Kidney (tissue), 13 donors: ENCODE measurements at regions not wholly inside any gene's neighbourhood (a gene's known extent, or its start where the extent isn't known, plus 50 kb on each side); places are given as distances from the start of the nearest gene placed in this dataset.
A peak's percentile ranks its signal among the peaks of the same experiment; 100 is the strongest.

Source experiments
- DNase-seq, 5 donors: peaks; one replicate each; pipeline ENCODE4 v3.0.0-alpha.2; 2013 to 2020
- FAIRE-seq: peaks from 2 replicates; lab custom pipeline; 2012; peaks lifted over from hg19 to GRCh38; lab: Jason Lieb, UNC
- H3K27ac ChIP-seq, 2 donors: one replicate each; pipeline ENCODE4 v1.7.0; 2013; ENCODE audit warnings: low read depth in 2 of 2, low read length in 2 of 2, inconsistent platforms in 1 of 2
- H3K27me3 ChIP-seq: one replicate; pipeline ENCODE4 v1.7.1; 2013; ENCODE audit warnings: low read length, inconsistent platforms; ENCODE audit not compliant: control insufficient read depth, insufficient read depth
- H3K36me3 ChIP-seq, 3 donors: one replicate each; pipeline versions ENCODE4 v1.7.0 to v1.7.1; 2013; ENCODE audit warnings: low read length in 3 of 3, control low read depth in 1 of 3, inconsistent platforms in 1 of 3; ENCODE audit not compliant: insufficient read depth in 3 of 3, control insufficient read depth in 2 of 3
- H3K4me1 ChIP-seq, 3 donors: one replicate each; pipeline versions ENCODE4 v1.7.0 to v1.7.1; 2013; ENCODE audit warnings: low read length in 3 of 3, inconsistent platforms in 1 of 3, low read depth in 1 of 3; ENCODE audit not compliant: control insufficient read depth in 2 of 3, insufficient read depth in 2 of 3
- H3K4me3 ChIP-seq, 3 donors: one replicate each; pipeline versions ENCODE4 v1.7.0 to v1.8.1; 2013; ENCODE audit warnings: low read length in 3 of 3, control low read depth in 1 of 3, inconsistent platforms in 1 of 3
- H3K9ac ChIP-seq, 3 donors: one replicate each; pipeline versions ENCODE4 v1.7.0 to v1.7.1; 2013; ENCODE audit warnings: low read length in 3 of 3, control low read depth in 1 of 3, inconsistent platforms in 1 of 3
- H3K9me3 ChIP-seq, 3 donors: one replicate each; pipeline versions ENCODE4 v1.7.0 to v1.7.1; 2013; ENCODE audit warnings: low read length in 3 of 3, control low read depth in 1 of 3, inconsistent platforms in 1 of 3; ENCODE audit not compliant: control insufficient read depth in 2 of 3, insufficient read depth in 1 of 3
- CTCF ChIP-seq: IDR thresholded peaks from 3 replicates; pipeline ENCODE4 v1.5.1; 2012; ENCODE audit warnings: mild to moderate bottlenecking, moderate library complexity, borderline replicate concordance; ENCODE audit not compliant: insufficient read depth; ENCODE audit errors: extremely low read depth
- intact Hi-C: fragments of 100-400 bp; cut with DNase I; formaldehyde crosslinking; loops from one replicate; pipeline ENCODE4 v1.11.1; 2022
- donor health status: control.
- donor health status: control.
- donor health status: control.
- donor health status: control.
- donor health status: control.
- donor health status: DM: yes; HTN: yes; CAD: no.
- donor health status: Normal renal cell carcinoma (clear cell type).

DNA sequence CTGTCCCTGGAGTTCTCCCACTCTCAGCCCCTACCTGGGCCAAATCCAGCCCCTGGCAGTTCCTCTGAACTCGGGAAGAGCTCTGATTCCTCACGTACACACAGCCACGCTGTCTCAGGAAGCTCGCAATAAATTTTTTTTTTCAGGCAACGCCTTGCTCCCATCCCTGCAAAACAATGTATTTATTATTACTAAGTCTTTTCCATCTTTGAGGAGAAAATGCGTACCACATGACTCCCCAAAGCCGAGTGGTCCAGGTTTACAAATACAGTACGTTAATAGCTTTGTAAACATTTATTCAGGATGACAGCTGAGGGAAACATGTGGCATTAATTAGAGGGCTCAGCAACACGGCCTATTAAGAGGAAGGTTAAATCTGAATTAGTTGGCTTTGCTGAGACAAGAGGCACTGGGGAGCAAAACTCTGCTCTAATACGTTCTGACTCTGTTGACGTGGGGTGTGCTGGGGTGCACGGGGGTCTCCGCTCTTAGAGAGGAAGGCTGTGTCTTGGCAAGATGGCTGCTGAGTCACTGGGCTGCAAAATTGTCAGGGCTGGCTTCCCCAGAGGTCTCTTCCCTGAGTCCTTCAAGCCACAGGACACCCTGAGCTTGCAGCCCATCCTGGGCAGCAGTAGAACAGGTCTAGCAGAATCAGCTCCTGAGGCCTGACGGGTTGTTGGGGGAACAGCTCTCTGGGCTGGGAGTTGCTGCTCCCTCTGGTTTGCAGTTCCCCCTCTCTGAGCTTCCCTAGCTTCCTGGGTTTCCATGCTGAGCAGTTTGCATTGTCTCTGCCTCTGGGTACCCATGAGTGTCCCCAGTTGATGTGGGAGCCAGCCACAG, 185.2 kb upstream of the TBX3 start:
- Histone ChIP-seq H3K9me3 (no peaks in the 10 kb centered on the region), H3K27me3 (no peaks in the 10 kb centered on the region), H3K9ac (no peak overlapping the region), H3K36me3 (no peaks in the 10 kb centered on the region), H3K4me3 (no peak overlapping the region), H3K4me1 (no peaks in the 10 kb centered on the region), H3K27ac (no peak overlapping the region)
- no peak for TF ChIP-seq CTCF
- FAIRE-seq: no peak
- intact Hi-C loops: no loop called here
- DNase-seq: peak in 1 of 5 donors; percentile 47

- Histone ChIP-seq H3K27ac (no peak overlapping the region), H3K4me1 (no peaks in the 10 kb centered on the region), H3K4me3 (no peak overlapping the region), H3K27me3 (no peaks in the 10 kb centered on the region), H3K36me3 (no peaks in the 10 kb centered on the region), H3K9ac (no peak overlapping the region), H3K9me3 (peaks cover 0 to 2% (median 0%) of the 10 kb centered on the region in 3 donors)
- TF ChIP-seq CTCF: no peak
- intact Hi-C loops: no loop called here
- FAIRE-seq (no peak), DNase-seq (no peak)
Observed at GRCh38 chr12:114866331-114866730, 182.4 kb upstream of the TBX3 start.

DNA sequence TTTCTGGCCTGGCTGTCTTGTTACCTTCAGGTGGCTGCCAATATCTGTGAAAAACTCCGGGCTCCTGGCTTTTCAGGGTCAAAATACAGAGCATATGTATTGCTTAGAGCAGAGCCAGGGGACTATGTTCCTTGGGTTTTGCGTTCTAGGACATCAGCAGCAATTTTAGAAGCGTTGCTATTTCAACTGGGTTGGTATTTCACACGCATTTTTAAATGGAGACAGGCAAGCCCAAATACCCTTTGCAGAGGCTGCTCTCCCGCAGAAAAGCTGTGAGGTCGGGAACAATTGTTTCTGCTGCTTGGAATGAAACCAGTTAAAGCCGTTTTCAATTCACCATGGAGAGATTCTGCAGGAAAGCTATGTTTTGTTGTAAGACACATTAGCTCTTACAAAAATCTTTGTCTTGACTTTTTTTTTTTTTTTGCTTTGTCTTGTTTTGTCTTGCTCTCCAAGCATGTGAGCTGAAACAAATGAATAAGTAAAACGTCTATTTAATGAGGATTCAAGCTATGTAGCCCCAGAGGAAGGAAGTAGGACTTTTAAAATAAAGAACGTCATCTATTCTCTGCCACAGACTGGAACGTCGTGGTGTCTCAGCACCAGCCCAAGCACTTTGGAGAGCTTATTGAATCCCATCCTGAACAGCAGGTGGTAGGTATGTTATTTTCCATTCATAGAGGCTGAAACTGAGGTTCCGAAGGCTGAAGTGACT, 181.0 kb upstream of the TBX3 start:
- intact Hi-C loops: no loop called here
- Histone ChIP-seq H3K4me1 (no peaks in the 10 kb centered on the region), H3K36me3 (no peaks in the 10 kb centered on the region), H3K27ac (no peak overlapping the region), H3K27me3 (no peaks in the 10 kb centered on the region), H3K9me3 (peaks cover 0 to 7% (median 0%) of the 10 kb centered on the region in 3 donors), H3K4me3 (no peak overlapping the region), H3K9ac (no peak overlapping the region)
- DNase-seq (no peak), FAIRE-seq (no peak)
- TF ChIP-seq CTCF: no peak
